ENCODE measurements at regions not wholly inside any gene's neighbourhood (a gene's known extent, or its start where the extent isn't known, plus 50 kb on each side); places are given as distances from the start of the nearest gene placed in this dataset.

- H4K20me1 ChIP-seq (ENCODE audit: insufficient read depth, low read length) = no peaks in the 10 kb centered on the region
- H3K4me3 ChIP-seq (ENCODE audit: low read length) = peak overlapping the region; percentile 26
- peak; percentile 56 for DNase-seq
Observed at GRCh38 chr7:67484244-67484751, 487.7 kb downstream of the TYW1 start.

GRCh38 chr7:67486401-67486800 is 489.8 kb downstream of the TYW1 start:
- DNase-seq = no peak
- Histone ChIP-seq H3F3A (ENCODE audit: insufficient read depth, low read length) (no peaks in the 10 kb centered on the region), H3K4me2 (ENCODE audit: low read depth, low read length) (no peak overlapping the region), H3K36me3 (replicated peaks; ENCODE audit: insufficient read depth, low read length) (no peaks in the 10 kb centered on the region), H2AFZ (ENCODE audit: low read length) (no peak overlapping the region), H4K20me1 (ENCODE audit: insufficient read depth, low read length) (no peaks in the 10 kb centered on the region), H3K9me2 (replicated peaks; ENCODE audit: insufficient read depth, low read length) (no peaks in the 10 kb centered on the region), H3K4me3 (ENCODE audit: low read length) (no peak overlapping the region), H3K27me3 (replicated peaks; ENCODE audit: insufficient read depth, low read length) (no peaks in the 10 kb centered on the region), H3K27ac (ENCODE audit: low read length) (no peak overlapping the region), H3K4me1 (ENCODE audit: low read length) (no peaks in the 10 kb centered on the region), H3K79me2 (ENCODE audit: low read length) (no peaks in the 10 kb centered on the region), H3K9ac (ENCODE audit: low read length) (no peak overlapping the region), H3K9me3 (replicated peaks; ENCODE audit: insufficient read depth, low read length) (no peaks in the 10 kb centered on the region)
- TF ChIP-seq EZH2 (optimal IDR thresholded peaks at IDR 0.05; ENCODE audit: low read depth, low read length) = no peak
- no peak for TF ChIP-seq CTCF (IDR thresholded peaks at IDR 0.05; ENCODE audit: low read length)
- TF ChIP-seq EZH2phosphoT487 (IDR thresholded peaks at IDR 0.05; ENCODE audit: low read length) = no peak

More at GRCh38 chr7:67484244-67484751, 487.7 kb downstream of the TYW1 start:
- Histone ChIP-seq H3F3A (ENCODE audit: insufficient read depth, low read length) (no peaks in the 10 kb centered on the region), H3K9me3 (replicated peaks; ENCODE audit: insufficient read depth, low read length) (no peaks in the 10 kb centered on the region), H3K27me3 (replicated peaks; ENCODE audit: insufficient read depth, low read length) (no peaks in the 10 kb centered on the region), H2AFZ (ENCODE audit: low read length) (peak overlapping the region; percentile 36; the same call in 1 of the 2 replicates), H3K27ac (ENCODE audit: low read length) (no peak overlapping the region), H3K36me3 (replicated peaks; ENCODE audit: insufficient read depth, low read length) (no peaks in the 10 kb centered on the region), H3K4me1 (ENCODE audit: low read length) (no peaks in the 10 kb centered on the region), H3K9me2 (replicated peaks; ENCODE audit: insufficient read depth, low read length) (no peaks in the 10 kb centered on the region), H3K4me2 (ENCODE audit: low read depth, low read length) (peak overlapping the region; percentile 43; the same call in 1 of the 2 replicates), H3K79me2 (ENCODE audit: low read length) (no peaks in the 10 kb centered on the region), H3K9ac (ENCODE audit: low read length) (peak overlapping the region; percentile 12; the same call in 1 of the 2 replicates)
- TF ChIP-seq CTCF (IDR thresholded peaks at IDR 0.05; ENCODE audit: low read length) (peak; percentile 55), EZH2 (optimal IDR thresholded peaks at IDR 0.05; ENCODE audit: low read depth, low read length) (no peak), EZH2phosphoT487 (IDR thresholded peaks at IDR 0.05; ENCODE audit: low read length) (no peak)

- H3F3A ChIP-seq (ENCODE audit: insufficient read depth, low read length) = no peaks in the 10 kb centered on the region
- no peaks in the 10 kb centered on the region for H4K20me1 ChIP-seq (ENCODE audit: insufficient read depth, low read length)
- H2AFZ ChIP-seq (ENCODE audit: low read length) = no peak overlapping the region
- H3K4me2 ChIP-seq (ENCODE audit: low read depth, low read length) = no peak overlapping the region
- no peaks in the 10 kb centered on the region for H3K9me3 ChIP-seq (replicated peaks; ENCODE audit: insufficient read depth, low read length)
- TF ChIP-seq CTCF (IDR thresholded peaks at IDR 0.05; ENCODE audit: low read length) (no peak), EZH2 (optimal IDR thresholded peaks at IDR 0.05; ENCODE audit: low read depth, low read length) (no peak)
- no peak for DNase-seq
- no peaks in the 10 kb centered on the region for H3K79me2 ChIP-seq (ENCODE audit: low read length)
- no peaks in the 10 kb centered on the region for H3K4me1 ChIP-seq (ENCODE audit: low read length)
- H3K4me3 ChIP-seq (ENCODE audit: low read length) = no peak overlapping the region
- H3K27ac ChIP-seq (ENCODE audit: low read length) = no peak overlapping the region
- H3K36me3 ChIP-seq (replicated peaks; ENCODE audit: insufficient read depth, low read length) = no peaks in the 10 kb centered on the region
- H3K27me3 ChIP-seq (replicated peaks; ENCODE audit: insufficient read depth, low read length) = no peaks in the 10 kb centered on the region
- no peak overlapping the region for H3K9ac ChIP-seq (ENCODE audit: low read length)
- no peaks in the 10 kb centered on the region for H3K9me2 ChIP-seq (replicated peaks; ENCODE audit: insufficient read depth, low read length)
Observed at GRCh38 chr7:67487316-67487715, 490.7 kb downstream of the TYW1 start.
